ENCODE measurements at regions not wholly inside any gene's neighbourhood (a gene's known extent, or its start where the extent isn't known, plus 50 kb on each side); places are given as distances from the start of the nearest gene placed in this dataset.

GRCh38 chr17:22490399-22490798, 798.1 kb downstream of the KCNJ18 start:
- TF ChIP-seq, protein P1, sequence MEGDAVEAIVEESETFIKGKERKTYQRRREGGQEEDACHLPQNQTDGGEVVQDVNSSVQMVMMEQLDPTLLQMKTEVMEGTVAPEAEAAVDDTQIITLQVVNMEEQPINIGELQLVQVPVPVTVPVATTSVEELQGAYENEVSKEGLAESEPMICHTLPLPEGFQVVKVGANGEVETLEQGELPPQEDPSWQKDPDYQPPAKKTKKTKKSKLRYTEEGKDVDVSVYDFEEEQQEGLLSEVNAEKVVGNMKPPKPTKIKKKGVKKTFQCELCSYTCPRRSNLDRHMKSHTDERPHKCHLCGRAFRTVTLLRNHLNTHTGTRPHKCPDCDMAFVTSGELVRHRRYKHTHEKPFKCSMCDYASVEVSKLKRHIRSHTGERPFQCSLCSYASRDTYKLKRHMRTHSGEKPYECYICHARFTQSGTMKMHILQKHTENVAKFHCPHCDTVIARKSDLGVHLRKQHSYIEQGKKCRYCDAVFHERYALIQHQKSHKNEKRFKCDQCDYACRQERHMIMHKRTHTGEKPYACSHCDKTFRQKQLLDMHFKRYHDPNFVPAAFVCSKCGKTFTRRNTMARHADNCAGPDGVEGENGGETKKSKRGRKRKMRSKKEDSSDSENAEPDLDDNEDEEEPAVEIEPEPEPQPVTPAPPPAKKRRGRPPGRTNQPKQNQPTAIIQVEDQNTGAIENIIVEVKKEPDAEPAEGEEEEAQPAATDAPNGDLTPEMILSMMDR (IDR thresholded peaks at IDR 0.05 in 4 of 5, conservative IDR thresholded peaks at IDR 0.05 in 1 of 5) = no peak
- TF ChIP-seq POLR2A (IDR thresholded peaks at IDR 0.05) = no peak
